ENCODE measurements at regions not wholly inside any gene's neighbourhood (a gene's known extent, or its start where the extent isn't known, plus 50 kb on each side); places are given as distances from the start of the nearest gene placed in this dataset.

DNA sequence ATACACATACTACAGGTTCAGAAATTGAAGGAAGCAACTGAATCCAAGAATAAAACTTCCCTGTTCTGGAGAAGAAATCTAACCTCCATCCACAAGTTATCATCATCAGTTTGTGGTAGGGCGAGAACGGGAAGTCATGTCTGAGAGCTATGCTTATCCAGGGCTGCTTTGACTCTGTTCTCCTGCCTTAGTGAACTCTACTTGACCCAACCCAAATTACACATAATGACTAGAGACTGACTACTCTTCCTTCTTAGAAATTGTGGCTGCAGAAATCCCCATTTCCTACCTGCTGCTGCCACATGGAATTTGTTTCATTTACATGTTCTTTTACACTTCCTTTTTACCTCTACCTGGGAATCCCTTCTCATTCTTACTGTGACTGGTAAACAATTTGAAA lies 1102.6 kb upstream of the PIK3C3 start:
- no peaks in the 10 kb centered on the region for H3K27me3 Mint-ChIP-seq
- peaks cover 0 to 6% of the 10 kb centered on the region in 2 donors for H3K9me3 Mint-ChIP-seq
- DNase-seq, result no peak
- no peak overlapping the region for H3K27ac Mint-ChIP-seq
- no peak overlapping the region for H3K4me3 Mint-ChIP-seq
- no peak for ATAC-seq (replicated peaks)
- H3K4me1 Mint-ChIP-seq, result no peaks in the 10 kb centered on the region
- no peaks in the 10 kb centered on the region for H3K36me3 Mint-ChIP-seq

DNA sequence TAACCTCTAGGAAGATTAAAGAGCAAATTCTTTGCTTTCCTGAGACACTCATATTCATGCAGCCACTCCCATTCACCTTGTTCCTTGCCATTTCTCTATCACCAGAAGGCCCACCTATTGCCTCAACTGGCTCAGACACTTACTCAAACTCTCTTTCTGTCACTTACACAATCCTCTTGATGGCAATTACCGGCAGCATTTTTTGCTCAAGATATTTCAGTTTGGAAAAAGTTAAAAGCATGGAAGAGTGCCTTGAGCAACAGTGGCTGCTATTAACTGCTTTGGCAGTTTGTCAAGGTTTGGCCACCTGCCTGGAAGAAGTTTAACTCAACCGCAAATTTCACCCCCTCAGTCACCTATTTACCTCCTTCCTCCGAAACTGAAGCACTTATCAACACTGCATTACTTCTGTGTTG lies 1104.0 kb upstream of the PIK3C3 start:
- Mint-ChIP-seq H3K36me3 (no peaks in the 10 kb centered on the region), H3K27me3 (no peaks in the 10 kb centered on the region), H3K9me3 (peaks cover 0 to 6% of the 10 kb centered on the region in 2 donors), H3K27ac (no peak overlapping the region), H3K4me1 (no peaks in the 10 kb centered on the region), H3K4me3 (no peak overlapping the region)
- DNase-seq (no peak), ATAC-seq (replicated peaks) (no peak)

- no peak for DNase-seq
- ATAC-seq (replicated peaks), result no peak
- no peaks in the 10 kb centered on the region for H3K36me3 Mint-ChIP-seq
- peaks cover 0 to 3% of the 10 kb centered on the region in 2 donors for H3K9me3 Mint-ChIP-seq
- no peak overlapping the region for H3K4me3 Mint-ChIP-seq
- no peaks in the 10 kb centered on the region for H3K4me1 Mint-ChIP-seq
- H3K27ac Mint-ChIP-seq, result no peak overlapping the region
- H3K27me3 Mint-ChIP-seq, result no peaks in the 10 kb centered on the region
These were observed 1105.1 kb upstream of the PIK3C3 start for GRCh38 chr18:40849886-40850285.

GRCh38 chr18:40841467-40841866 lies 1113.6 kb upstream of the PIK3C3 start:
- no peaks in the 10 kb centered on the region for H3K36me3 Mint-ChIP-seq
- peaks cover 0 to 4% of the 10 kb centered on the region in 2 donors for H3K9me3 Mint-ChIP-seq
- no peaks in the 10 kb centered on the region for H3K4me1 Mint-ChIP-seq
- no peak for DNase-seq
- H3K27ac Mint-ChIP-seq, result no peak overlapping the region
- H3K27me3 Mint-ChIP-seq, result no peaks in the 10 kb centered on the region
- no peak overlapping the region for H3K4me3 Mint-ChIP-seq
- no peak for ATAC-seq (replicated peaks)

GRCh38 chr18:40841063-40841462 lies 1114.0 kb upstream of the PIK3C3 start:
- no peaks in the 10 kb centered on the region for H3K36me3 Mint-ChIP-seq
- H3K27ac Mint-ChIP-seq, result no peak overlapping the region
- H3K27me3 Mint-ChIP-seq, result no peaks in the 10 kb centered on the region
- ATAC-seq (replicated peaks) (no peak), DNase-seq (no peak)
- no peaks in the 10 kb centered on the region for H3K4me1 Mint-ChIP-seq
- peaks cover 0 to 4% of the 10 kb centered on the region in 2 donors for H3K9me3 Mint-ChIP-seq
- no peak overlapping the region for H3K4me3 Mint-ChIP-seq

- ATAC-seq (replicated peaks) (no peak), DNase-seq (no peak)
- no peak overlapping the region for H3K27ac Mint-ChIP-seq
- H3K4me1 Mint-ChIP-seq, result no peaks in the 10 kb centered on the region
- no peaks in the 10 kb centered on the region for H3K36me3 Mint-ChIP-seq
- no peak overlapping the region for H3K4me3 Mint-ChIP-seq
- H3K9me3 Mint-ChIP-seq, result no peaks in the 10 kb centered on the region
- no peaks in the 10 kb centered on the region for H3K27me3 Mint-ChIP-seq
These were observed 1122.7 kb upstream of the PIK3C3 start for GRCh38 chr18:40832362-40832761.

DNA sequence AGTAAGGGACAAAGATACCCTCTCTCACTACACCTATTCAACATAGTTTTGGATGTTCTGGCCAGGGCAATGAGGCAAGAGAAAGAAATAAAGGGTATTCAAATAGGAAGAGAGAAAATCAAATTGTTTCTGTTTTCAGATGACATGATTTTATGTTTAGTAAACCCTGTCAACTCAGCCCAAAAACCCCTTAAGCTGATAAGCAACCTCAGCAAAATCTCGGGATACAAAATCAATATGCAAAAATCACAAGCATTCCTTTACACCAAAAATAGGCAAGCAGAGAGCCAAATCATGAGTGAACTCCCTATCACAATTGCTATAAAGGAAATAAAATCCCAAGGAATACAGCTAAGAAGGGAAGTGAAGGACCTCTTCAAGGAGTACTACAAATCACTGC lies 1130.7 kb upstream of the PIK3C3 start:
- DNase-seq (no peak), ATAC-seq (replicated peaks) (no peak)
- Mint-ChIP-seq H3K4me3 (no peak overlapping the region), H3K4me1 (no peaks in the 10 kb centered on the region), H3K9me3 (peaks cover 9 to 13% of the 10 kb centered on the region in 2 donors), H3K27me3 (no peaks in the 10 kb centered on the region), H3K36me3 (no peaks in the 10 kb centered on the region), H3K27ac (no peak overlapping the region)

DNA sequence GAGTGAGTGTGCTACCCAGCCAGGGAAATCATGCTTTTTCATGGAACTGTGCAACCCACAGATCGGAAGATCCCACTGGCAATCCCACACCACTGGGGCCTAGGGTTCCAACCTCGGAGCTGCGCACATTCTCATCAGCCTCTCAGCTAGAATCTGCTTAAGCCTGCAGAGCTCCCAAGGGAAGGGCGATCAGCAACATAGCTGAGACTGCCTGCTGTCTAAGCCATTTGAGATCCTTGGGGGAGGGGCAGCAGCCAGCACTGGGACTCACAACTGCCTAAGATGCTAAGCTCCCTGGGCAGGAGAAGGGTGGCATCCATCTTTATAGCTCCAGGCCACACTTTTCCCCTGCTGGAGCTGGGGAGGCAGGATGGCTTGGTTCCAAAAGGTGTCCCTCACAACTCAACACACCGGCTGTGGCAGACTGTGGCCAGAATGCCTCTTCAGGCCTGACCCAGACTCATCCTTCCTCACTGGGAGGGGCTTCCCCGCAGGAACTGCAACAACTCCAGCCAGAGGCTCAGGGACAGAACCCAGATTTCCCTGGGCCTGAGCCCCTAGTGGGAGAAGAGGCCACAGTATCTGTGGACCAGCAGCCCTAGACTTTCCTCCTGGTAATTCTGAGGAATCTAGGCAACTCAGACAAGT lies 1133.3 kb upstream of the PIK3C3 start:
- peaks cover 9 to 16% of the 10 kb centered on the region in 2 donors for H3K9me3 Mint-ChIP-seq
- H3K27ac Mint-ChIP-seq, result no peak overlapping the region
- DNase-seq, result no peak

GRCh38 chr18:40812981-40813515 lies 1142.0 kb upstream of the PIK3C3 start:
- ATAC-seq (replicated peaks) (no peak), DNase-seq (no peak)
- Mint-ChIP-seq H3K27ac (no peak overlapping the region), H3K27me3 (no peaks in the 10 kb centered on the region), H3K4me1 (no peaks in the 10 kb centered on the region), H3K4me3 (no peak overlapping the region), H3K36me3 (no peaks in the 10 kb centered on the region), H3K9me3 (no peaks in the 10 kb centered on the region)

More for the DNA sequence above, 1133.3 kb upstream of the PIK3C3 start:
- no peak for ATAC-seq (replicated peaks)
- Mint-ChIP-seq H3K27me3 (no peaks in the 10 kb centered on the region), H3K36me3 (no peaks in the 10 kb centered on the region), H3K4me3 (no peak overlapping the region), H3K4me1 (no peaks in the 10 kb centered on the region)

DNA sequence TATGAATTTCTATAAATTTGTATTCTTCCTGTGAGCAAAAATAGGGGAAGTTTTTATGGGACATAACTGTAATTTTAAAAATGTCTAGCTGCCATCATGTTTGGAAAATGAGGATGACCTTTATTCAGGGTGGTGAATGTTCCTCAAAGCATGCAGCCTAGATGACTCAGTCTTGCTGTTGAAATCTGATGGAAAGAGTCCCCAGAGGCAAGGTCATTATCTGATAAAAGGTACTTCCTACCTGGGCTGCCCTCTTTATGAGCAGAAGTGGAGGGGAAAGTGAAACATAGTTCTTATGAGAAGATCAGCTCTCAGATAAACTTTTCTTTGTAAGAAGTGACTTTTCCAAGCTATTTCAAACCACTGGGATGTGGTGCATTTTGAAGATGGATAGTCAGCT lies 1144.7 kb upstream of the PIK3C3 start:
- no peak for ATAC-seq (replicated peaks)
- H3K4me3 Mint-ChIP-seq, result no peak overlapping the region
- DNase-seq, result no peak
- no peaks in the 10 kb centered on the region for H3K4me1 Mint-ChIP-seq
- no peaks in the 10 kb centered on the region for H3K36me3 Mint-ChIP-seq
- no peak overlapping the region for H3K27ac Mint-ChIP-seq
- no peaks in the 10 kb centered on the region for H3K27me3 Mint-ChIP-seq
- H3K9me3 Mint-ChIP-seq, result no peaks in the 10 kb centered on the region

DNA sequence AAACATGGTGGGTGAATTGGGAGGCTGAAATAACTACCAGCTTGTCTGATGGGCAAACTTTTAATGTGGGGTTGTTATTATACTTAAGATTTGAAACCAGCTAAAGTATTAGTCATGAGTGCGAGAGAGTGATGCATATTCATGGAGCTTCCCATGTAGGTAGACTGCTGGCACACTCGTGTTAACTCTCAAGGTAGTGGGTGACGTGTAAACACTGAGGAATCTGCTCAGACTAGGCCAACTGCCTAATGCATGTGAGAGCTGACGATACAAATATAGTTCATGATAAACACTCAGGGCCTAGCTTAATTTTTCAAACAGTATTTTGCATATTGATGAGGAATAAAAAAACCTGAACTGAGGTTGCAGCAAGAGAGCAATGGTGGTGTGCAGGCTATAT lies 1165.7 kb upstream of the PIK3C3 start:
- H3K36me3 Mint-ChIP-seq, result no peaks in the 10 kb centered on the region
- no peak overlapping the region for H3K27ac Mint-ChIP-seq
- H3K4me1 Mint-ChIP-seq, result no peaks in the 10 kb centered on the region
- no peaks in the 10 kb centered on the region for H3K27me3 Mint-ChIP-seq
- H3K9me3 Mint-ChIP-seq, result peaks cover 2 to 13% of the 10 kb centered on the region in 2 donors
- ATAC-seq (replicated peaks), result no peak
- H3K4me3 Mint-ChIP-seq, result no peak overlapping the region
- no peak for DNase-seq

- no peaks in the 10 kb centered on the region for H3K27me3 Mint-ChIP-seq
- H3K36me3 Mint-ChIP-seq, result no peaks in the 10 kb centered on the region
- no peak overlapping the region for H3K4me3 Mint-ChIP-seq
- no peak overlapping the region for H3K27ac Mint-ChIP-seq
- no peak for ATAC-seq (replicated peaks)
- no peaks in the 10 kb centered on the region for H3K4me1 Mint-ChIP-seq
- peaks cover 0 to 3% of the 10 kb centered on the region in 2 donors for H3K9me3 Mint-ChIP-seq
- DNase-seq, result no peak
These were observed 1172.4 kb upstream of the PIK3C3 start for GRCh38 chr18:40782453-40783130.

DNA sequence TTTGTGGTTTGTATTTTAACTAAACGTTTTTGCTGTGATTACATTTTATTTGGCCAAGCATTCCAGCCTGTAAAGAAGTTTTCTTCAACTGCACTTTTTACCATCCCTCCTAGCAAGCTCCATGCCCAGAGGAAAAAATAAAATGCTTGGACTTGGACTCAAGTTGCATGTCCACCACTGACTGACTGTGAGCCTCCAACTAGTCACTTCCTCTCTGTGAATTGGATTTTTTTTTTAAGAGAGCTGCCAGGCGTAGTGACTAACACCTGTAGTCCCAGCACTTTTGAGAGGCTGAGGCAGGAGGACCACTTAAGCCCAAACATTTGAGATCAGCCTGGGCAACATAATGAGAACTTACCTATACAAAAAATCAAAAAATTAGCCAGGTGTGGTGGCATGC lies 1185.2 kb upstream of the PIK3C3 start:
- H3K4me1 Mint-ChIP-seq, result no peaks in the 10 kb centered on the region
- peaks cover 0 to 3% of the 10 kb centered on the region in 2 donors for H3K9me3 Mint-ChIP-seq
- no peak overlapping the region for H3K4me3 Mint-ChIP-seq
- no peaks in the 10 kb centered on the region for H3K36me3 Mint-ChIP-seq
- H3K27me3 Mint-ChIP-seq, result no peaks in the 10 kb centered on the region
- H3K27ac Mint-ChIP-seq, result no peak overlapping the region
- no peak for DNase-seq
- no peak for ATAC-seq (replicated peaks)

DNA sequence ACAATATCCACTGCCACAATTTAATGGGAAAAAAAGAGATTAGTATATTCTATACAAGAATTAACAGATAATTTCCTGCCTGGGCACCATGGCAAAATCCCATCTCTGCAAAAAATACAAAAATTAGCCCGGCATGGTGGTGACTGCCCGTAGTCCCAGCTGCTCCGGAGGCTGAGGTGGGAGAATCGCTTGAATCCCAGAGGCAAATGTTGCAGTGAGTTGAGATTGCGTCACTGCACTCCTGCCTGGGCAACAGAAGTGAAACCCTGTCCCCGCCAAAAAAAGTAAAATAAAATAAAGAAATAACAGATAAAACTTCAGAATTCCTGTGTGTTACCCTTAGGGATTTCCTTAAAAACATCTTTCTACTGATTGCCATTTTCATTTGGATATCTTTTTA lies 1194.8 kb upstream of the PIK3C3 start:
- H3K27me3 Mint-ChIP-seq, result no peaks in the 10 kb centered on the region
- H3K36me3 Mint-ChIP-seq, result no peaks in the 10 kb centered on the region
- no peak for ATAC-seq (replicated peaks)
- DNase-seq, result no peak
- no peak overlapping the region for H3K27ac Mint-ChIP-seq
- no peak overlapping the region for H3K4me3 Mint-ChIP-seq
- no peaks in the 10 kb centered on the region for H3K4me1 Mint-ChIP-seq
- H3K9me3 Mint-ChIP-seq, result no peaks in the 10 kb centered on the region

DNA sequence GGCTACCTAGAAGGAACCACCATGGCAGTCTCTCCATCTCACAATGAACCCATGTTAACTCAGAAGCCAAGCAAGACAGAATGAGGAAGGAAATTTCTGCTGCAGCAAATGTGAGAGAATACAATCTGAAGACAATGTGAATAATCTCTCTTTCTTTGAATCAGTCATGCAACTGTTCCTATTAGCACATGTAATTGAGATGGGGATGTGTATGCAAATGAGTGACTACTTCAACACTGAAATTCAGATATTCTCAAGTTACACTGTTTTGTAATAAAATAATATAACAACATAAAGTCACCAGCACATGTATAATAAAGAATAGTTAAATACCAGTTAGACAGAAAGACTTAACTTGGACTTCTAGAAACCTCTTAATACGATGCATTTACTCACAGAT lies 1200.6 kb upstream of the PIK3C3 start:
- H3K27ac Mint-ChIP-seq, result no peak overlapping the region
- no peak overlapping the region for H3K4me3 Mint-ChIP-seq
- H3K36me3 Mint-ChIP-seq, result no peaks in the 10 kb centered on the region
- H3K9me3 Mint-ChIP-seq, result peaks cover 0 to 6% of the 10 kb centered on the region in 2 donors
- DNase-seq (no peak), ATAC-seq (replicated peaks) (no peak)
- H3K27me3 Mint-ChIP-seq, result no peaks in the 10 kb centered on the region
- H3K4me1 Mint-ChIP-seq, result no peaks in the 10 kb centered on the region
